HCT116 (cell line): ENCODE measurements at regions not wholly inside any gene's neighbourhood (a gene's known extent, or its start where the extent isn't known, plus 50 kb on each side); places are given as distances from the start of the nearest gene placed in this dataset.

Experiments
- ATAC-seq: fragments of 200-7000 bp; cut with Tn5 transposase; 2 replicates; pipeline ENCODE4 v1.9.1; 2020; ENCODE audit warnings: mild to moderate bottlenecking, moderate library complexity
- BruUV-seq: library from RNA; stranded (reverse); fragments of 400-500 nt; replicated peaks from 2 replicates; lab custom pipeline; 2021; lab: Mats Ljungman, UMichigan
- CTCF ChIA-PET: fragments of 300-600 bp; sonication (Branson Sonifier 250); formaldehyde crosslinking; loops from one replicate; lab custom pipeline; 2021; ENCODE audit warnings: antibody characterized with exemption; lab: Charles Lee
- POLR2A ChIA-PET: fragments of 300-600, 350-600 bp; sonication (Branson Sonifier 250); formaldehyde crosslinking; loops from one replicate; lab custom pipeline; 2021; ENCODE audit warnings: antibody characterized with exemption; lab: Charles Lee
- RAD21 ChIA-PET, 2 experiments: fragments of 300-600 bp; sonication (Branson Sonifier 250); formaldehyde crosslinking; loops; one replicate each; lab custom pipeline; 2023; ENCODE audit warnings: low total read pairs in 2 of 2; ENCODE audit not compliant: uncharacterized antibody in 2 of 2, unreplicated experiment in 2 of 2, low non-redundant PET in 1 of 2; lab: Charles Lee
- DNase-seq: peaks from one replicate; pipeline ENCODE4 v3.0.0-alpha.2; 2010; ENCODE audit warnings: low read depth, low spot score
- H2AFZ ChIP-seq: fragments of 200-600 bp; shearing (Covaris generic), sonication (generic); 2 replicates; pipeline ENCODE4 v1.6.1; 2017; ENCODE audit warnings: low read depth, mixed run types, mixed read lengths, antibody characterized with exemption, low read length; ENCODE audit not compliant: poor library complexity, severe bottlenecking
- H3K27ac ChIP-seq: 2 replicates; pipeline ENCODE4 v1.5.1; 2012; ENCODE audit warnings: low read depth, low read length
- H3K27me3 ChIP-seq: fragments of 200-600 bp; sonication (generic); 2 replicates; pipeline ENCODE4 v1.6.1; 2016; ENCODE audit warnings: mixed run types, low read length, mixed read lengths; ENCODE audit not compliant: insufficient read depth
- H3K36me3 ChIP-seq, 2 experiments: fragments of 200-500 bp in 1 of 2; fragments of 200-600 bp in 1 of 2; sonication (Bioruptor generic) in 1 of 2; sonication (generic) in 1 of 2; 2 replicates each; pipeline versions ENCODE4 v1.5.1 to v1.6.1; 2014 to 2016; ENCODE audit warnings: low read length in 2 of 2, inconsistent platforms in 1 of 2, mixed read lengths in 1 of 2, mixed run types in 1 of 2; ENCODE audit not compliant: insufficient read depth in 2 of 2, control insufficient read depth in 1 of 2
- H3K4me1 ChIP-seq, 2 experiments: fragments of 200-600 bp in 1 of 2; sonication (generic) in 1 of 2; 2 replicates each; pipeline versions ENCODE4 v1.5.1 to v1.6.1; 2012 to 2017; ENCODE audit warnings: low read length in 2 of 2, inconsistent platforms in 1 of 2, mild to moderate bottlenecking in 1 of 2, mixed read lengths in 1 of 2, mixed run types in 1 of 2, moderate library complexity in 1 of 2; ENCODE audit not compliant: insufficient read depth in 2 of 2, control insufficient read depth in 1 of 2
- H3K4me2 ChIP-seq: fragments of 200-600 bp; sonication (generic); 2 replicates; pipeline ENCODE4 v1.6.1; 2017; ENCODE audit warnings: mixed run types, low read length, mixed read lengths
- H3K4me3 ChIP-seq, 2 experiments: fragments of 200-600 bp in 1 of 2; sonication (generic) in 1 of 2; replicated peaks in 1 of 2; 2 replicates each; pipeline ENCODE4 v1.5.1; 2011 to 2016; ENCODE audit warnings: low read length in 2 of 2, control low read depth in 1 of 2, low read depth in 1 of 2, mild to moderate bottlenecking in 1 of 2, mixed read lengths in 1 of 2, mixed run types in 1 of 2
- H3K79me2 ChIP-seq: fragments of 200-600 bp; sonication (generic); 2 replicates; pipeline ENCODE4 v1.6.1; 2017; ENCODE audit warnings: mild to moderate bottlenecking, mixed run types, low read length, moderate library complexity, mixed read lengths; ENCODE audit not compliant: insufficient read depth
- H3K9ac ChIP-seq: fragments of 200-600 bp; sonication (generic); 2 replicates; pipeline ENCODE4 v1.6.1; 2016; ENCODE audit warnings: low read length, mixed read lengths
- H3K9me2 ChIP-seq: fragments of 200-600 bp; sonication (generic), shearing (Covaris generic); 2 replicates; pipeline ENCODE4 v1.6.1; 2017; ENCODE audit warnings: mixed run types, mild to moderate bottlenecking, moderate library complexity; ENCODE audit not compliant: insufficient read depth
- H3K9me3 ChIP-seq, 2 experiments: fragments of 200-500 bp in 1 of 2; fragments of 200-600 bp in 1 of 2; sonication (Bioruptor generic) in 1 of 2; sonication (generic) in 1 of 2; 2 replicates each; pipeline ENCODE4 v1.6.1; 2014 to 2017; ENCODE audit warnings: low read length in 2 of 2, mixed read lengths in 2 of 2, inconsistent platforms in 1 of 2, low read depth in 1 of 2, mild to moderate bottlenecking in 1 of 2, mixed run types in 1 of 2, moderate library complexity in 1 of 2; ENCODE audit not compliant: control insufficient read depth in 1 of 2, insufficient read depth in 1 of 2
- H4K20me1 ChIP-seq: fragments of 200-600 bp; sonication (generic), shearing (Covaris generic); 2 replicates; pipeline ENCODE4 v1.6.1; 2017; ENCODE audit warnings: mixed run types, mild to moderate bottlenecking, moderate library complexity; ENCODE audit not compliant: insufficient read depth
- CEBPB ChIP-seq: IDR thresholded peaks from 2 replicates; pipeline ENCODE4 v1.6.1; 2012; ENCODE audit warnings: low read depth
- CTCF ChIP-seq, 3 experiments: fragments of 200-600 bp in 1 of 3; sonication (generic) in 1 of 3; IDR thresholded peaks in 2 of 3; conservative IDR thresholded peaks in 1 of 3; 2 replicates each; pipeline ENCODE4 v1.5.1; 2012 to 2017; ENCODE audit warnings: low read depth in 2 of 3, low read length in 2 of 3, antibody characterized with exemption in 1 of 3, borderline replicate concordance in 1 of 3, control low read depth in 1 of 3, mild to moderate bottlenecking in 1 of 3, mixed read lengths in 1 of 3, mixed run types in 1 of 3, moderate library complexity in 1 of 3; ENCODE audit not compliant: insufficient read depth in 1 of 3
- POLR2A ChIP-seq: IDR thresholded peaks from 2 replicates; pipeline ENCODE4 v1.7.0; 2011; ENCODE audit warnings: borderline replicate concordance; ENCODE audit not compliant: insufficient read depth, insufficient read length; ENCODE audit errors: extremely low read depth
- RAD21 ChIP-seq: IDR thresholded peaks from 2 replicates; pipeline ENCODE4 v1.6.1; 2012; ENCODE audit warnings: low read depth, mild to moderate bottlenecking
- REST ChIP-seq: IDR thresholded peaks from 2 replicates; pipeline ENCODE4 v1.6.1; 2012; ENCODE audit warnings: low read depth
- SRF ChIP-seq: IDR thresholded peaks from 2 replicates; pipeline ENCODE4 v1.6.1; 2012; ENCODE audit warnings: low read depth
- intact Hi-C: fragments of 100-400 bp; cut with micrococcal nuclease; formaldehyde crosslinking; loops from 2 replicates; pipeline ENCODE4 v1.10.0; 2022

GRCh38 chr11:32005786-32006416 lies 85.0 kb upstream of the RCN1 start:
- no peak for DNase-seq
- Histone ChIP-seq H3K9me2 (no peaks in the 10 kb centered on the region), H3K79me2 (no peaks in the 10 kb centered on the region), H2AFZ (no peak overlapping the region), H3K4me2 (no peak overlapping the region), H3K36me3 (no peaks in the 10 kb centered on the region), H3K4me1 (no peaks in the 10 kb centered on the region), H3K4me3 (no peak overlapping the region), H3K27me3 (peaks cover 36% of the 10 kb centered on the region), H3K9ac (no peak overlapping the region), H3K27ac (no peak overlapping the region), H3K9me3 (no peaks in the 10 kb centered on the region), H4K20me1 (no peaks in the 10 kb centered on the region)
- no TSS peak for BruUV-seq
- 0 out of 2 replicates have a peak, but pooled peaks have one; percentile 35 for ATAC-seq
- TF ChIP-seq POLR2A: no peak
- no peak for TF ChIP-seq RAD21
- CTCF ChIA-PET: interaction anchor here (1.1 kb wide), 1 partner anchor 770 kb away, joined by 3 read pairs; no protein-coding TSS in a partner anchor
- POLR2A ChIA-PET: no interaction called here
- intact Hi-C loops: loop anchor here (2.0 to 5.0 kb wide), 2 partner anchors 171 to 609 kb away; no protein-coding TSS in a partner anchor
- RAD21 ChIA-PET: no interaction called here

GRCh38 chr11:32003335-32003734 lies 87.5 kb upstream of the RCN1 start:
- no peak for TF ChIP-seq REST
- TF ChIP-seq CEBPB: no peak
- no peak for TF ChIP-seq SRF
- TF ChIP-seq CTCF (IDR thresholded peaks at IDR 0.05 in 2 of 3, conservative IDR thresholded peaks at IDR 0.05 in 1 of 3; ENCODE audit: borderline replicate concordance in 1 of 3, insufficient read depth in 1 of 3, low read depth in 2 of 3, low read length in 2 of 3): no peak
- no peak overlapping the region for H2AFZ ChIP-seq
- RAD21 ChIA-PET: no interaction called here
- no peaks in the 10 kb centered on the region for H3K36me3 ChIP-seq
- no peaks in the 10 kb centered on the region for H3K9me2 ChIP-seq
- intact Hi-C loops: no loop called here
- no peaks in the 10 kb centered on the region for H3K4me1 ChIP-seq
- no peak overlapping the region for H3K4me3 ChIP-seq
- no peak for ATAC-seq
- POLR2A ChIA-PET: no interaction called here
- peaks cover 23% of the 10 kb centered on the region; the same call in 1 of the 2 replicates for H3K27me3 ChIP-seq
- CTCF ChIA-PET: no interaction called here
- no TSS peak for BruUV-seq
- H3K27ac ChIP-seq: no peak overlapping the region
- H3K9ac ChIP-seq: no peak overlapping the region
- no peaks in the 10 kb centered on the region for H3K79me2 ChIP-seq
- no peaks in the 10 kb centered on the region for H3K9me3 ChIP-seq
- no peaks in the 10 kb centered on the region for H4K20me1 ChIP-seq
- H3K4me2 ChIP-seq: no peak overlapping the region
- DNase-seq: no peak
